SU-DHL-6 (cell line): ENCODE measurements at regions not wholly inside any gene's neighbourhood (a gene's known extent, or its start where the extent isn't known, plus 50 kb on each side); places are given as distances from the start of the nearest gene placed in this dataset.

Experiments used
- EZH2phosphoT487 ChIP-seq: fragments of 200-600 bp; sonication (generic), shearing (Covaris generic); conservative IDR thresholded peaks from 2 replicates; pipeline ENCODE4 v1.6.1; 2018; ENCODE audit warnings: mild to moderate bottlenecking, antibody characterized with exemption, low read length, moderate library complexity, mixed read lengths
- TF ChIP-seq, protein P1 (sequence below): fragments of 200-600 bp; sonication (generic); IDR thresholded peaks from one replicate; pipeline ENCODE4 v1.5.1; 2017; ENCODE audit warnings: antibody characterized with exemption, mild to moderate bottlenecking, low read length, moderate library complexity; ENCODE audit not compliant: insufficient read depth, poor library complexity, severe bottlenecking

DNA sequence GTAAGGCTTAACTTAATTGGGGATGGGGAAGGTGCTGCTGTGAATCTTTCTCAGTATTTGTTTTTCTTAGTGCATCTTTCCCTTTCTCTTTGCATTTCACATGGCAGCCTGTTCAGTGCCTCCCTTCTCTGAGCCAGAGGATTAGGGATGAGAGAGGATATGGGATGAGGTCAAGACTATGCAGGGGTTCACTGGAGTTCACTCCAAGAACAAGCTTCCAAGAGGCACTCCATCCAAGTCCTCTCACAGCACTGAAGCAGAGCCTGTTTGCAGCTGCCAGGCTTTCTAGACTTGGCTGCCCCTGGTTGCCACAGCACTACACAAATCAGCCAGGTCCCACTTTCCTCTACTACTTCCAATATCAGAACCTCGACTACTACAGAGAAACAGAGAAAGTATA, 80.3 kb upstream of the GYPC start:
- TF ChIP-seq EZH2phosphoT487 = no peak
- TF ChIP-seq, protein P1, sequence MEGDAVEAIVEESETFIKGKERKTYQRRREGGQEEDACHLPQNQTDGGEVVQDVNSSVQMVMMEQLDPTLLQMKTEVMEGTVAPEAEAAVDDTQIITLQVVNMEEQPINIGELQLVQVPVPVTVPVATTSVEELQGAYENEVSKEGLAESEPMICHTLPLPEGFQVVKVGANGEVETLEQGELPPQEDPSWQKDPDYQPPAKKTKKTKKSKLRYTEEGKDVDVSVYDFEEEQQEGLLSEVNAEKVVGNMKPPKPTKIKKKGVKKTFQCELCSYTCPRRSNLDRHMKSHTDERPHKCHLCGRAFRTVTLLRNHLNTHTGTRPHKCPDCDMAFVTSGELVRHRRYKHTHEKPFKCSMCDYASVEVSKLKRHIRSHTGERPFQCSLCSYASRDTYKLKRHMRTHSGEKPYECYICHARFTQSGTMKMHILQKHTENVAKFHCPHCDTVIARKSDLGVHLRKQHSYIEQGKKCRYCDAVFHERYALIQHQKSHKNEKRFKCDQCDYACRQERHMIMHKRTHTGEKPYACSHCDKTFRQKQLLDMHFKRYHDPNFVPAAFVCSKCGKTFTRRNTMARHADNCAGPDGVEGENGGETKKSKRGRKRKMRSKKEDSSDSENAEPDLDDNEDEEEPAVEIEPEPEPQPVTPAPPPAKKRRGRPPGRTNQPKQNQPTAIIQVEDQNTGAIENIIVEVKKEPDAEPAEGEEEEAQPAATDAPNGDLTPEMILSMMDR = no peak
